A673 (cell line): ENCODE measurements at regions not wholly inside any gene's neighbourhood (a gene's known extent, or its start where the extent isn't known, plus 50 kb on each side); places are given as distances from the start of the nearest gene placed in this dataset.

Experiments
- BruUV-seq: library from RNA; stranded (reverse); fragments of 400-500 nt; replicated peaks from 2 replicates; lab custom pipeline; 2021; lab: Mats Ljungman, UMichigan
- CTCF ChIA-PET: fragments of 300-600 bp; sonication (Branson Sonifier 250); formaldehyde crosslinking; loops from one replicate; lab custom pipeline; 2022; ENCODE audit warnings: antibody characterized with exemption; lab: Charles Lee
- POLR2A ChIA-PET: fragments of 300-600 bp; sonication (Branson Sonifier 250); formaldehyde crosslinking; loops from one replicate; lab custom pipeline; 2022; ENCODE audit warnings: antibody characterized with exemption; ENCODE audit not compliant: low non-redundant PET; lab: Charles Lee
- DNase-seq: peaks from one replicate; pipeline ENCODE4 v3.0.0-alpha.2; 2015; ENCODE audit warnings: low spot score
- H3K27ac ChIP-seq: fragments of 200-600 bp; sonication (generic); 2 replicates; pipeline ENCODE4 v1.5.1; 2016; ENCODE audit warnings: mixed run types, low read depth, mild to moderate bottlenecking, mixed read lengths, antibody characterized with exemption, low read length; ENCODE audit not compliant: poor library complexity, severe bottlenecking
- H3K27me3 ChIP-seq: fragments of 200-600 bp; sonication (generic); replicated peaks from 2 replicates; pipeline ENCODE4 v1.6.1; 2017; ENCODE audit warnings: mixed run types, low read depth, mild to moderate bottlenecking, mixed read lengths, antibody characterized with exemption, low read length; ENCODE audit not compliant: insufficient read depth, poor library complexity
- H3K36me3 ChIP-seq: fragments of 200-600 bp; sonication (generic); 2 replicates; pipeline ENCODE4 v1.6.1; 2016; ENCODE audit warnings: mixed run types, mild to moderate bottlenecking, mixed read lengths, antibody characterized with exemption, low read length; ENCODE audit not compliant: insufficient read depth, poor library complexity, severe bottlenecking
- H3K4me1 ChIP-seq: fragments of 200-600 bp; sonication (generic); 2 replicates; pipeline ENCODE4 v1.6.1; 2017; ENCODE audit warnings: mixed run types, mild to moderate bottlenecking, mixed read lengths, antibody characterized with exemption, low read length; ENCODE audit not compliant: insufficient read depth, poor library complexity, severe bottlenecking
- H3K4me3 ChIP-seq: fragments of 200-600 bp; sonication (generic); 2 replicates; pipeline ENCODE4 v1.5.1; 2016; ENCODE audit warnings: low read depth, mixed run types, mild to moderate bottlenecking, mixed read lengths, low read length; ENCODE audit not compliant: poor library complexity, severe bottlenecking
- H3K9me3 ChIP-seq: fragments of 200-600 bp; sonication (generic); 2 replicates; pipeline ENCODE4 v1.6.1; 2016; ENCODE audit warnings: mixed run types, low read depth, mild to moderate bottlenecking, mixed read lengths, antibody characterized with exemption, low read length; ENCODE audit not compliant: poor library complexity, severe bottlenecking
- CTCF ChIP-seq: fragments of 300-800, 200-600 bp; sonication (generic); conservative IDR thresholded peaks from 2 replicates; pipeline ENCODE4 v1.5.1; 2017; ENCODE audit warnings: low read depth, mild to moderate bottlenecking, antibody characterized with exemption, low read length, moderate library complexity, mixed read lengths
- EZH2 ChIP-seq: fragments of 200-600 bp; sonication (generic); IDR thresholded peaks from 2 replicates; pipeline ENCODE4 v1.6.1; 2017; ENCODE audit warnings: borderline replicate concordance, low read depth, mild to moderate bottlenecking, mixed read lengths, antibody characterized with exemption, low read length; ENCODE audit not compliant: poor library complexity, severe bottlenecking
- intact Hi-C: fragments of 100-400 bp; cut with micrococcal nuclease; formaldehyde crosslinking; loops from one replicate; pipeline ENCODE4 v1.10.0; 2022; ENCODE audit not compliant: unreplicated experiment

GRCh38 chr12:17527021-17527420 lies 563.0 kb downstream of the RERGL start:
- ChIA-PET CTCF (no interaction called here), POLR2A (no interaction called here)
- peak; percentile 33 for DNase-seq
- Histone ChIP-seq H3K9me3 (no peaks in the 10 kb centered on the region), H3K27ac (no peak overlapping the region), H3K36me3 (no peaks in the 10 kb centered on the region), H3K27me3 (no peaks in the 10 kb centered on the region), H3K4me3 (no peak overlapping the region), H3K4me1 (peaks cover 9% of the 10 kb centered on the region)
- no TSS peak for BruUV-seq
- TF ChIP-seq EZH2 (no peak), CTCF (0 out of 2 replicates have a peak, but pooled peaks have one; percentile 24)
- intact Hi-C loops = loop anchor here (5.0 kb wide), 1 partner anchor 155 kb away; no protein-coding TSS in a partner anchor

GRCh38 chr12:17511369-17511768 lies 578.6 kb downstream of the RERGL start:
- TF ChIP-seq CTCF (peak; percentile 46), EZH2 (no peak)
- H3K4me1 ChIP-seq = no peaks in the 10 kb centered on the region
- H3K9me3 ChIP-seq = no peaks in the 10 kb centered on the region
- no peaks in the 10 kb centered on the region for H3K36me3 ChIP-seq
- ChIA-PET CTCF (no interaction called here), POLR2A (no interaction called here)
- no TSS peak for BruUV-seq
- H3K27ac ChIP-seq = no peak overlapping the region
- DNase-seq = peak; percentile 24
- intact Hi-C loops = no loop called here
- no peaks in the 10 kb centered on the region for H3K27me3 ChIP-seq
- no peak overlapping the region for H3K4me3 ChIP-seq

- BruUV-seq = no TSS peak
- Histone ChIP-seq H3K27ac (no peak overlapping the region), H3K4me3 (no peak overlapping the region), H3K27me3 (no peaks in the 10 kb centered on the region), H3K9me3 (no peaks in the 10 kb centered on the region), H3K4me1 (no peaks in the 10 kb centered on the region), H3K36me3 (no peaks in the 10 kb centered on the region)
- POLR2A ChIA-PET = no interaction called here
- no peak for DNase-seq
- TF ChIP-seq CTCF = no peak
- no peak for TF ChIP-seq EZH2
- intact Hi-C loops = no loop called here
- CTCF ChIA-PET = no interaction called here
These were observed 582.7 kb downstream of the RERGL start for GRCh38 chr12:17507336-17507735.
